ENCODE measurements at regions not wholly inside any gene's neighbourhood (a gene's known extent, or its start where the extent isn't known, plus 50 kb on each side); places are given as distances from the start of the nearest gene placed in this dataset.
"Not testable (repeated sequence)": the region's sequence is repeated elsewhere in the genome, so short reads cannot be mapped to it uniquely, and the experiment has no call there.

DNA sequence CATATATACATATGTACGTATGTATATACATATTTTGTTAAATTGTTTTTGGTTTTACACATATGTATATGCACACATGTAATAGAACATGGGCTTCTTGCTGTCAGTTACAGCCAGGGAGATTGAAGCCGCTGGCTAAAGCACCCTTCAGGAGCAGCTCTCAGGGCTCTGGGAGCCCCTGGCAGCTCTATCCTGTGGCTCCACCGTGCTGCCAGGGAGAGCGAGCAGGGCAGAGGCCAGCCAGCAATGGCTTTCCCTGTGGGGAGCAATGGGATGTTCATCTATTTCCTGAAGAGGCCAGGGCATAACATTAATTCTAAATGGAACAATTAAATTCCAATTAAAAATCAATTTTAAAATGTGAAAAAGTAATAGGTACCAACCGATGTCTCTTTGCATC lies 102.9 kb downstream of the PSMG1 start:
- DNase-seq: no peak

DNA sequence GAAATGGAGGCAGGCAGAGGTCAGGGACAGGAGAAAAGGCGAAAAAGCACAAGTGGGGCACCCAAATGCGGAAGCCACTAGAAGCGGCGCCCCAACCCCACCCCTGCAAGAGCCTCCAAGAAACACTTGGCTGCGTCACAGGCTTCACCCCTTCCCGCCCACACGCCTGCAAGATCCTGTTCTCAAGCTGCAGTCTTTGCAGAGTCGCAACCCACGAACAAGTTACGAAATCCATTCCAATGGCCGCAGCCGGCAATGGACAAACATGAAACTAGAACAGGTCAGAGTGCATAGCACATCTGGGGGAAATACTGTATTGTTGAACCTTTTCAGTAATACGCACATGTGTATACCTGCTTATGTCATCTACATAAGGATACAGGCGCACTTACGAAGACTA lies 103.6 kb downstream of the PSMG1 start:
- no peak for DNase-seq

DNA sequence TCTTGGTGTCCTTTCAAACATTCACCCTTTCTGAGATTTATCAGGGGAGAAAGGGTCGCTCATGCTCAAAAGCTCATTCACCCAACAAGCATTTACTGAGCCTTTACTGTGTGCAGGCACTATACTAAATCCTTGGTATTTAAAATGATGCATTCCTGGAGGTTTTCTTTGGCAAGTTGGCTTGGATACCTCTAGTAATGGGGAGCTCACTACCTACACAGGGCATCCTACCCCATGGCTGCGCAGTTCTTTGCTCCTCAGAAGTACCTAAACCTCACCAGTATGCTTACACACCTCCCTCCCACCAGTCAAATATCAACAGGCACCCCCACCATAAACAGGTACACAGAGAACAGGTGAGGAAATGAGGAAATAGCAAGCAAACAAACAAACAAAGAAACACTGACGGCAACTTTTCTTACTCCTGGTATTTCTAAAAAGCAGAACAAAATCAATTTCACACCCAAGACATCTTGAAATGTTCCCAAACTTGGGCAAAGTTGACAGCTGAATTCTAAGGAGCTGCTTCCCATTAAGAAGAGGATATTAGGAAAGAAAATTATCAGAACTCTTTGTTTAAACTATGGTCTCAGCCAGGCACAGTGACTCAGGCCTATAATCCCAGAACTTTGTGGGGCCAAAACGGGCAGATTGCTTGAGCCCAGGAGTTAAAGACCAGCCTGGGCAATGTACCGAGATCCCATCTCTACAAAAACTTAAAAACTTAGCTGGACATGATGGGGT lies 104.8 kb downstream of the PSMG1 start:
- no peak for DNase-seq

DNA sequence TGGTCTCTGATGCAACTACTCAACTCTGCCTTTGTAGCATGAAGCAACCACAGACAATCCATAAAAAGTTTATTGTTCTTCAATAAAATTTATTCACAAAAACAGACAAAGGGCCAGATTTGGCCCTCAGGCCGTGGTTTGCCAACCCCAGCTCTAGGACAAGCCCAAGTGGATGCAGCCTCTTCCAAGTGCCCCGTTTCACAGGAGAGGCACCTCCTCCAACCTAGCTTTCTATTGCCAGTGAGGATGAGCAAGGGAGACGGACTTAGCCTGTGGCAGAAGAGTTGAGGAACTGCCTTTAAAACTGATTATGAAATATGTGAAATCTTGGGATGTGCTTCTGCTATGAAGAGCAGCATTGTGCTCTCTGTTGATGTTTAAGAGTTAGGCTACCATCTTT lies 105.4 kb downstream of the PSMG1 start:
- DNase-seq: no peak

DNA sequence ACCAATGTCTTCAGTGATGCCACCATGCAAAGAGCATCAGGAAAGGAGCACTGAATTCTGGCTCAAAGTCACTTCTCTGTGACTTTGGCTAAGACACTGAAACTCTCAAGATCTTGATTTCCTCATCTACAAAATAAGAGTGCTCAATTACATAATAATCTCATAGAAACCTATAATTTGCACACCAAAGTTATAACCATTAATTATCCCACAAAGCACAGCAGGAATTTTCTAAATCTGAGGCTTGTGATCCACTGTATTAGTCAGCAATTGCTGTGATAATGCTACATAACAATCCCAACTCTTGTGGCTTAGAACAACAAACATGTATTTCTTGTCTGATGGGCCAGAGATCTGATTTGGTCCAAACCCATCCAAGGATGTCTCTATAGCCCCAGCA lies 108.7 kb downstream of the PSMG1 start:
- no peak for DNase-seq

DNA sequence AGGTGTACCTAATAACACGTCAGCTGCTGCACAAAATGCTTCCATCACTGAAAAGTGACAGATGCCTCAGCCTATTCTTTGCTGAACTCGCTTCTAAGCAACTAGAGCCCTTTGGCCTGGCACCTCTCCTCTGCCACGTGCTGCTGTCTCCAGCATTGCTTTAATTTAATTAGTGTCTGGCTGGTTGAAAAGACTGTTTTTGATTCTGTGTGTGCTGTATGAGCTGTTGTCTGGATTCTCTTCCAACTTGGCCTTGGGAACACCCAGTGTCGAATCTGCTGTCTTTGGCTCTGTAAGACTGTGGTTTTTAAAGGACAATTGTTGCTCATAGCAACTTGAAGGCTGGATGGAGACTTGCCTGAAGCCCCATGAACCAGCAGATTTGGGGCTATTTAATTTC lies 109.5 kb downstream of the PSMG1 start:
- DNase-seq: no peak

DNA sequence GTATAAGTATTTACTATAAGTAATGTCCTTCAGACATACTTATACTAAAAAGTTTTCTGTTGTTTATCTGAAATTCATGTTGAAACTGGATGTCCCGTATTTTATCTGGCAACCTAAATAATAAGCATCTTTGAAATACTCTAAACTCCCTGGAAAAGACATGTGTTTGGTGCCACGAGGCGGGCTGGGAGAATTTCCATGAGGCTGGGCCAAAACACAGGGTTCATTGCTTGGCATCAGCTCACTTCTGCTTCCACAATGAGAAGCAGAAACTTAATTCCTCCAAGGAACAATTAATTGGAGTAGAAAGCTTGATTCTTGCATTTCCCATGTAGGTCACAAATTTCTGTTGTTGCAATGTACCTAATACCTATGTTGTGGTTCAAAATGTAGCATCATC lies 110.2 kb downstream of the PSMG1 start:
- DNase-seq: no peak

DNA sequence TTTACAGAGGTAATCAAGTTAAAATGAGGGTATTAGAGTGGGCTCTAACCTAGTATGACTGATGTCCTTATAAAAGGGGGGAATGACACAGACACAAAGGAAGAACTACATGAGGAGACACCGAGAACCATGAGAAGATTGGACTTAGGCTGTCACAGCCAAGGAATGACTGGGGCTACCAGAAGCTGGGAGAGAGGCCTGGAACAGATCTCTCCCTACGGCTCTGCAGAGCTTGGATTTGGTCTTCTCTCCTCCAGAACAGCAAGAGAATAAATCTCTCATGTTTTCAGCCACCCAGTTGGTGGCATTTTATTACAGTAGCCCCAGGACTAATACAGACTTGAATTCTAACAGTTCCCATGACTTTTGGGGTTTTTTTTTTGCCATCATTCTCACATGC lies 110.8 kb downstream of the PSMG1 start:
- DNase-seq: no peak

DNA sequence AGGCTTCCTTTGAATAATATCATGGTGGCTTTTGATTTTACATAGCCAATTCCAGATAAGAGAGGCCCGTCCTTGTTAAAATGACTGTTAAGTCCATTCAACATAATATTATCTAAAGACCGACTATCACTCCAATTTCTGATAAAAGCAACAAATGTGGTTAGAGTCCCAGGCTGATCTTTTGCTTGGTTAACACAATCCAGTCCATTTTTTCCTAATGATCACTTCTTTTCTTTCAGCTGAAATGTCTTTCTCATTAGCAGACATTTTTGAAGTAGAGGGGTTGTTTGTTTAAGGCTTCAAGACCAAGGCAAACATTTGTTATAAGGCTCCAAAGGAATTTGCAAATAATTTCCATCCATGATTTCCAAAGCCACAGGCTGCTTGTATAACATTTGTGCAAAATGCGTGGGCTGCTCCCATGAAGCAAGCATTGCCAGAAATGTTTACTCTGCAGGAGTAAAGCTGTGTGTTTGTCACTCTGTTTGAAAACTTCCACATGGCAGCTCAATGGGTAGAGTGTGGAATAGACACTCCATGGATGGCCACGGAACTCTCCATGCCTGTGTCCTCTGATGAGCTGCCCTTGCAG lies 111.5 kb downstream of the PSMG1 start:
- no peak for DNase-seq

DNA sequence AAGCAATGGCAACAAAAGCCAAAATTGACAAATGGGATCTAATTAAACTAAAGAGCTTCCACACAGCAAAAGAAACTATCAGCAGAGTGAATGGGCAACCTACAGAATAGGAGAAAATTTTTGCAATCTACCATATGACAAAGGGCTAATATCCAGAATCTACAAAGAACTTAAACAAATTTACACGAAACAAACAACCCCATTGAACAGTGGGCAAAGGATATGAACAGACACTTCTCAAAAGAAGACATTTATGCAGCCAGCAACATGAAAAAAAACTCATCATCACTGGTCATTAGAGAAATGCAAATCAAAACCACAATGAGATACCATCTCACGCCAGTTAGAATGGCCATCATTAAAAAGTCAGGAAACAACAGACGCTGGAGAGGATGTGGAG lies 113.4 kb downstream of the PSMG1 start:
- DNase-seq: not testable (repeated sequence)

DNA sequence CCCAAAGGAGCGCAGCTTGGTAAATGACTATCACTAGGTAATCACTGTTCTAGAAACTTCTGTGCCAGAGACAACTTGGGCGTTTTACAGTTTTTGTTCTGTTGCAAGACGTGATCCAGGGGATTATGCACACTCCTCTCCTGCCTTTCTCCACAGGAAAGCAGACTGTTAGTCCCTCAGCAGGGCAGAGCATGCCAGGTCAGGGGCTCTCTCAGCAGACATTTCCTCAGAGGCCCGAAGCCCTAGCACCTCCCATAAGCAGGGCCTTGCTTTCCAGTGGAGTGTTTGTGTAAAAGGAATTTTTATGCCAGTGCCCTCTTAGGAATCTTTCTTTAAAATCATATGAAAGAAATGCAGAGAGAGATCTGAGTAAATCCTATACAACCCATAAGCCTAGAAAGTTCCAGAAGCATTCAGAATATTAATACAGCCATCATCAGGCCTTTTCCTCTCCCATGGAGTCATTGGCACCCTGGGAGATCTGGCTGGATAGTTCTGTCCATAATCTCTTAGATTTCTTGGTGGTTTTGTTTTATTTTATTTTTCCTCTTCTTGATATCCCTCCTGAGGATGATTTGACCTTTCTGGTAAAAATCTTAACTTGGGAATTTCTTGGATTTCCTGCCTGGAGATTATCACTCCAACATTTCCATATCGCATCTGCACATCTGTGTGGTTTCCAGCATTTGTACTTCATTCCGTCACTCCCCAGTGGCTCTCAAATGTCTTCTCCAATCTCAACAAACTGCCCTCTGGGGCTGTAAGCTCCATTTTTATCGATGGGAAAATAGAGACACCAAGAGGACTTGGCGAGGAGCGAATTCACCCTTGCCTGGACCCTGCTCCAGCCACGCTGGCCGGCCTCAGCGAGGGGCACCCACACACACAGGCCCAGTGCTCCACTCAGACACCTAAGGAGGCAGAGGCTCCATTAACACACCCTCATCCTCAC lies 116.1 kb downstream of the PSMG1 start:
- no peak for DNase-seq

DNA sequence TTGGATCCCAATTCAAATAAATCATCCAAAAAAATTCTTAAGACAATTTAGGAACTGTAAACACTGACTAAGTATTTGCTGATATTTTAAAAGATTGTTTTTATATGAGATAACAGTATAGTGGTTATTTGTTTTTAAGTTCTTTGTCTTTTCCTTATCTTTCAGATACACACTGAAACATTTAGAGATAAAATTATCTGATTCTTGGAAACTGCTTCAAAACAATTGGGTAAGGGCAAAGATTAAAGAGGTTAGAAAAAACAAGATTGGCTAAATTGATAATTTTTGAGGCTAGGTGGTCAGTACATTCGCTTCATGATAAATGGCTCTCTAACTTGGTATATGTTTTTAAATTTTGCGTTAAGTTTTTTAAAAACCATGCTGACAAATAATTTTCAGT lies 117.3 kb downstream of the PSMG1 start:
- DNase-seq: no peak

DNA sequence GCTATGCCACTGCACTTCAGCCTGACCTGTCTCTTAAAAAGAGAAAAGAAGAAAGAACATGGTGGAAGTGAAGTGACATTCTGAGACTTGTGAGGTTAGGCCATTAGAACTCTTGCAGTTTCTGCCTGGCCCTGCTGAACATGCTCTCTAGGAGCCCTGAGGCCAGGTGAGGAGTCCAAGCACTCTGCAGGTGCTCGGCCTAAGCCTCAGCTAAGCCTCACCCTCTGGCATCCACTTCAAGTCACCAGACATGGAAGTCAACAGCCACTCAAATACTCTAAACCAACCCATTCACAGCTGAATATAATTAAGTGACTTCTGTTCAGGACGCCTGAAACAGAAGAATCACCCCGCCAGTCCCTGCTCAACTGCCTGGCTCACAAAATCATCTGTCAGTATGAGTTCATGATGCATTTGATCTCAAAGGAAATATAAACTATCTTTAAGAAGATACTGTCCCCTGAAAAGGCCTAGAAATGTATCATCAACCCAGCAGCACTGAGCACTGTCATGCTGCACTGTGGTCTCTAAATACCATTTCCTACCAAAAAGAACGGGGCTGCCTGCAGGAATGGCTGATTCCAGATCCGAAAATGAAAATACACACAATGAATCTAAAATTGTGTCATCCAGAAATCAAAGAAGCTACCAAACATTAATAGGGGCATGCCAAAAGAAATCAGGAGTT lies 118.8 kb downstream of the PSMG1 start:
- no peak for DNase-seq

DNA sequence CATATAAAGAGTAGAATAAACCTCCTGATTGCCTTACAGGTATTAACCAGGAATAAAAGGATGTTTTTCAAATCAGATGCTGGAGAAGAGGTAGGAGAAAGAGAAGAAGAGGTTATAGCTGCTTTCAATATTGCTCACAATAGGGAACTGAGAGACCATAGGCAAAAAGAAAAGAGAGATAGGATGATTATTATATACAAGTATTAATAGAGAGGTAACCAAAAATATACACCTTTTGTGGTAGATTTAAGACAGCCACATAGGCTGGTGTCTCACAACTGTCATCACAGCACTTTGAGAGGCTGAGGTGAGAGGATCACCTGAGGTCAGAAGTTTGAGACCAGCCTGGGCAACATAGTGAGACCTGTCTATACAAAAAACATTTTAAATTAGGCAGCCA lies 119.7 kb downstream of the PSMG1 start:
- no peak for DNase-seq

DNA sequence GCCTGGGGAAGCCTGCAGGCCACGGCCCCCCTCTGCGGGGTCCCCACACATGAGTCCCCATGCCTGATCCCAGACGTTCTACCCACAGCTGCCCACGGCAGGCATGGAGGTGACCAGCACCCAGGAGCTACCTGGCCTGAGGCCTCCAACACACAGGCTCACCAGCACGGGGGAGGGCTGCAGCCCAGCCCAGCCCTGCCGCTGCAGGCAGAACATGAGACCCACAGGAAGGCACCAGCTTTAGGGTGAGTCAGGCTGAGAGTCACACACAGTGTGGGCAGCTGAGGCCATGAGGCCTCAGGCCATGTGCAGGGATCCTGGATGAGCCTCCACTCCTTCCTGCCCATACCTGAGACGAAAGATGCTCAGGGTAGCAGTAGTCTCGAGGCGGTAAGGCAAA lies 121.1 kb downstream of the PSMG1 start:
- DNase-seq: no peak

DNA sequence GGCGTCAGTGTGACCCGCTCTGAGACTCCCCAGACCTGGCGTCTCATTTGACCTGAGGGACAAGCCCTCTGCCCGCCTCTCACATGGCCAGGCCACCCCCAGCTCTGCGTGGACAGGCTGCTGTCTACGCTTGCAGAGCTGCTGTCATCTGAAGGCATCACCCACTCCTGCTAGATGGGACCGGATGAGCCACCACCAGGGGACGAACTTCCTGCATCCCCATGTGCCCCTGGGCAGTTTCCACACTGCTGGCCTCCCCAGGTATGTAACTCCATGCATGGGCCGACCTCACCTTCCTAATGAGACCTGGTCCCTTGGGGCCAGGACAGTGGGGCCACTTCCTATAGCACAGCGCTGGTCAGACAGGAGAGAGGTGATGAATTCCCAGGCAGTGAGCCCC lies 121.5 kb downstream of the PSMG1 start:
- no peak for DNase-seq

DNA sequence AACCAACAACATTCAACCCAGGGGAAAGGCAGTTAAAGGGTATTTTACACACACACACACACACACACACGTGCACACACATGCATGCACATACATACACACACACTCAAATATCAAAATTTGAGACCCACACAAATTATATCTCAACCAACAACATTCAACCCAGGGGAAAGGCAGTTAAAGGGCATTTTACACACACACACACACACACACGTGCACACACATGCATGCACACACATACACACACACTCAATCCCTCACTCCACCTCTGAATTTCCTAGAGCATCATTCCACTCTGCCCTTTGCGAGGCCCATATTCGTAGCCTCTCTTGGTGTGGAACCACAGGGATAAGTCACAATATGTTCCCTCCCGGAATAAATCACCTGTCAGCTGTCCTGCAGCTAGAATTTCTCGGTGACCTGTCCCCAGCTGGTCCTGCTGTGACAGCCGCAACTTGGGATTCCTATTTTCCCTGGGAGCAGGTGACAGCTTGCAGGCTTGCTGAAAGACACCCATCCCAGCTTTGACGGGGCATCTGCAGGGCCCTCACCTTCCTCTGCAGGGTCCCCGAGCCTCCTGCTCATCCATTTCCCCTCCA lies 122.7 kb downstream of the PSMG1 start:
- DNase-seq: no peak

DNA sequence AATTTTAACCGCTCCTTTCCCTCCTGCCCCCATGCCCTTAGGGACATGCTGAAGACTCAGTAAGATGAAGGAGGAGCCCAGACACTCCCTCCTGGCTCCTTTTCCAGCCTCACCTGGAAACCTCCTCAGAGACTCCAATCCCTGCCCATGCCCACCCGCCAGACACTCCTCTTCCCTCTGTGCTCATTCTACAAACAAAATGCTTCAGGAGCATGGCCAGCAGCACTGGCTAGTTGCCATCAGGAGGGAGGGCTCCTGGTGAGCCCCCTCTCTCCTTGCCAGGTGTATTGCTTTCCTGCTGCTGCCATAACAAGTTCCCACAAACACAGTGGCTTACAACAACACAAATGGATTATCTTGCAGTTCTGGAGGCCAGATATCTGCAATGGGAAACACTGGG lies 126.1 kb downstream of the PSMG1 start:
- DNase-seq: no peak

DNA sequence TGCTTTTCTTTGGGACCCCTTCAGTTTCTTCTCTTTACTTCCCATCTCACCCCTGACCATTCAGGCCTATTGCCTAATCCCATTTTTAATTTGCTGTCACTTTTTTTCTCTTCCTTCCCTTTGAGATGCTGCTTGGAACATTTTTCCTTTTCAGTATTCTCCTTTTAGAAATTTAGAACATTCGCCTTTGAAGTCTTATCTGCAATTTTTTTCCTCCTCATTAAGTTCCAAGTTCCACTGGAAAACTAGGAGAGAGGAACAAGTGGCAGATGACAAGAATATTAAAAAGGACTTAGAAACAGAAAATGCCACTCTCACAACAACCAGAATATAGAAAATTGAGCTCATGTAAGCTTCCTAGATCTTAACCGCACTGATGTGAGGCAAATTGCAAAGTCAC lies 126.6 kb downstream of the PSMG1 start:
- no peak for DNase-seq

DNA sequence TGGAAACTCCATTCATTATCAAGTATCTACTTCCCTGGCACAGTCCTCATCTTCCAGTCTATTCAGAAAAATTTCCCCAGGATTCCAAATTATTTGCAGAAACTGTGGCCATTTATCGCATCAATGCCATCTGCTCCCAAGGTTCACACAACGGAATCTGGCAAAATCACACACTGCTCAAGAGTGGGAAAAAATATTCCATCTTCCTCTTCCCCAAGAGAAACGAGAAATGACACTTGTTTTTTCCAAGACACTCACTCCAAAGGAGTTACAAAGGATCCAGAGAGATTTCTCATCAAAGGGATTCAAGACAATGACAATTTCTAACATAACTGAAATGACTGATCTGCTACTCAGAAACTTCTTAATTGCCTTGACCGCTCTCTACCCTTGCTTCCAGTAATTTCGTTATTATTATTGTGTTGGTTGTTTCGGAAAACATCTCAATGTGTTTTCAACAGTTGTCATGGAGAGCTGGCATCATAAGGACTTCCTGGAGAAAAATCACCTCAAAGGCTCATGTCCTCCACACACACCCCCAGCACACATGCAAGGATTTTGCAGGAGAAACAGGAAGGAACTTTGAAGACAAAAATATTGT lies 128.0 kb downstream of the PSMG1 start:
- no peak for DNase-seq

DNA sequence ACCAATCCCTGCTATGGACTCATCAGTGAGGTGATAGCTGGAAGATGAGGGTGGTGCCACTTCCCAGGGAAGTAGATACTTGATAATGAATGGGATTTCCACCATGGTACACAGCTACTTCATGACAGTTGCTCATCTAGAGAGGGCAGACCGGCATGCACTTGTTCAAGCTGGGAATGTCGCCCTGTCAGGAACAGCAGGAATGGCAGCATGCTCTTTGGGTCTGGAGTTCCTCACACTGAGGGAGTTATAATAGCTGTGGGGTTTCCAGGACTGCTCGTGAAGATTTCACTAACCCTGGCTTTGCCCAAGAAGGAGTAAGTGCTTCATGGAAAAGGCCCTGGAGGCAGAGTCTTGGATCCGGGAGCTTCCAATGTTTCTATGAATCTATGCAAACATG lies 129.2 kb downstream of the PSMG1 start:
- DNase-seq: no peak

DNA sequence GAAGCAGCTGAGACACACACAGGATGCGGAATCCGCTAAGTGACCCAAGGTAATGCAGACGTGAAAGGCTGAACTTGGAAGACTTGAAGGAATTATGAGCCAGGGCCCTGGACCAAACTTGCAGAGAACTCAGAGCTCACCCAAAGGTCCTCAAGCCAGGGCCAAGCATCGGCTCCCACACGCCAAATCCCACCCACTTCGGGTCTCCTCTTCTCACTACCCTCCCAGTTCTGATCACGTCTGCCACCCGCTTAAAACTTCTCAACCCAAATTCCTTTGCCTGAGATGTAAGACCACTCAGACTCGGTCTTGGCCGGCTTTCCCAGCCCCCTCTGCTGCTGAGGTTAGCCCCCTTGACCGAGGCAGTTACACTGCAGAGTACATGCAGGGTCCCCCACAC lies 130.1 kb downstream of the PSMG1 start:
- DNase-seq: no peak

DNA sequence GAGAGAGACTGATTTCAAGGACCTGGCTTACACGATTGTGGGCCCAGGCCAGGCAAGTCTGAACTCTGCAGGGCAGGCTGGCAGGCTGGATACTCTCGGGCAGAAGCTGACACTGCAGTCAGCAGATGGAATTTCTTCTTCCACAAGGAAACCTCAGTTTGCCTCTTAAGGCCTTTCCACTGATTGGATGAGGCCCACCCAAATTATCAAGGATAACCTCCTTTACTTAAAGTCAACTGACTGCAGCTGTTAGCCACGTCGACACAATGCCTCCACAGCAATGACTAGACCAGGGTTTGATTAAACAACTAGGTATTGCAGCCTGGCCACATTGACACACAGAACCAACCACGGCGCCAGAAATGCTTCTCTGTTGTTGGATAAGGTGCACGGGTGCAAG lies 130.5 kb downstream of the PSMG1 start:
- no peak for DNase-seq
